Endodermal cell (in vitro differentiated cells): ENCODE measurements at regions not wholly inside any gene's neighbourhood (a gene's known extent, or its start where the extent isn't known, plus 50 kb on each side); places are given as distances from the start of the nearest gene placed in this dataset.

ENCODE experiments used
- DNase-seq: peaks from one replicate; pipeline ENCODE4 v3.0.0-alpha.2; 2017
- H3K27ac ChIP-seq: 2 replicates; pipeline ENCODE4 v1.5.1; 2013; ENCODE audit warnings: mild to moderate bottlenecking, low read depth, low read length, moderate library complexity
- H3K27me3 ChIP-seq: 2 replicates; pipeline ENCODE4 v1.6.1; 2013; ENCODE audit warnings: mild to moderate bottlenecking, low read length, moderate library complexity; ENCODE audit not compliant: insufficient read depth, control insufficient read depth, poor library complexity, severe bottlenecking
- H3K36me3 ChIP-seq: 2 replicates; pipeline ENCODE4 v1.7.0; 2013; ENCODE audit warnings: mild to moderate bottlenecking, low read length, moderate library complexity; ENCODE audit not compliant: control insufficient read depth, insufficient read depth
- H3K4me1 ChIP-seq: one replicate; pipeline ENCODE4 v1.7.0; 2013; ENCODE audit warnings: low read length; ENCODE audit not compliant: control insufficient read depth, insufficient read depth
- H3K4me3 ChIP-seq: 2 replicates; pipeline ENCODE4 v1.5.1; 2013; ENCODE audit warnings: mild to moderate bottlenecking, low read length, moderate library complexity
- H3K9ac ChIP-seq: 2 replicates; pipeline ENCODE4 v1.6.1; 2013; ENCODE audit warnings: mild to moderate bottlenecking, low read length, moderate library complexity; ENCODE audit not compliant: poor library complexity, severe bottlenecking; ENCODE audit errors: extremely low read depth
- H3K9me3 ChIP-seq: 2 replicates; pipeline ENCODE4 v1.6.1; 2013; ENCODE audit warnings: mild to moderate bottlenecking, low read length, moderate library complexity; ENCODE audit not compliant: control insufficient read depth
- H3K27ac Mint-ChIP-seq: 2 replicates; pipeline ENCODE4 v1.8.0; 2020; ENCODE audit warnings: mixed read lengths
- H3K27me3 Mint-ChIP-seq: 2 replicates; pipeline ENCODE4 v1.8.0; 2021; ENCODE audit warnings: mild to moderate bottlenecking, mixed read lengths; ENCODE audit not compliant: insufficient read depth
- H3K36me3 Mint-ChIP-seq: 2 replicates; pipeline ENCODE4 v1.8.0; 2020; ENCODE audit warnings: low read depth, mixed read lengths
- H3K4me1 Mint-ChIP-seq: 2 replicates; pipeline ENCODE4 v1.8.0; 2020; ENCODE audit warnings: mixed read lengths
- H3K4me3 Mint-ChIP-seq: 2 replicates; pipeline ENCODE4 v1.8.0; 2020; ENCODE audit warnings: mild to moderate bottlenecking, moderate library complexity, mixed read lengths
- H3K9me3 Mint-ChIP-seq: 2 replicates; pipeline ENCODE4 v1.8.0; 2020; ENCODE audit warnings: mild to moderate bottlenecking, mixed read lengths
- WGBS, 2 experiments: methylation state at CpG; one replicate each; pipeline versions ENCODE4 v1.1.5 to v1.1.7; 2013; ENCODE audit warnings: missing lambda C conversion rate in 2 of 2, mixed read lengths in 1 of 2; ENCODE audit not compliant: insufficient coverage in 1 of 2, insufficient read length in 1 of 2; 5-methylcytosine and 5-hydroxymethylcytosine counted together
- TF ChIP-seq, protein P1 (sequence below): fragments of 200-600 bp; sonication (generic); conservative IDR thresholded peaks from 2 replicates; pipeline ENCODE4 v1.5.0; 2021; ENCODE audit warnings: antibody characterized with exemption, mild to moderate bottlenecking

DNA sequence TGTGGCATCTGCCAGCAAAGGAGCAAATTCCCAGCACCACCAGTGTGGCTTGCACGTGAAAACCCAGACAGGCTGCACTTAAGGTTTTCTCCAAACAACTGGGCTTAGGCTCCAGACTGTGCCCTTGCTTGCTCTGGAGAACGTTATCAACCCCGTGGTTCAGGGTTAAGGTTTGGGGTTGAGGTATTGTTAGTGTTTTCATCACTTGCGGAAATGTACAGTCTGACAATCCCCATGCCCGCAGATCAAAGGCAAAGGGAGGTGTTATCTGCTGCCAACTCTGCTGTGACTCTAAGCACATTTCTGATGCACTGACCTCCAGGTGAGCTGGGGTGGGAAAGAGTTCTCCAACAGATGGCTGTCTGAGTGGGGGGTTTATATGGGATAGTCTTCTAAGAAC lies 253.5 kb upstream of the NT5C1B start:
- Mint-ChIP-seq H3K27me3 (peaks cover 48% of the 10 kb centered on the region), H3K4me1 (peaks cover 8% of the 10 kb centered on the region), H3K4me3 (no peak overlapping the region), H3K9me3 (no peaks in the 10 kb centered on the region), H3K27ac (no peak overlapping the region), H3K36me3 (no peaks in the 10 kb centered on the region)
- Histone ChIP-seq H3K4me3 (no peak overlapping the region), H3K4me1 (no peaks in the 10 kb centered on the region), H3K9me3 (no peaks in the 10 kb centered on the region), H3K27me3 (peaks cover 24% of the 10 kb centered on the region), H3K36me3 (no peaks in the 10 kb centered on the region), H3K27ac (no peak overlapping the region), H3K9ac (no peak overlapping the region)
- DNase-seq: no peak
- 91 to 97% methylated on average over 5 of the region's 5 CpGs for WGBS, 2 experiments
- TF ChIP-seq, protein P1, sequence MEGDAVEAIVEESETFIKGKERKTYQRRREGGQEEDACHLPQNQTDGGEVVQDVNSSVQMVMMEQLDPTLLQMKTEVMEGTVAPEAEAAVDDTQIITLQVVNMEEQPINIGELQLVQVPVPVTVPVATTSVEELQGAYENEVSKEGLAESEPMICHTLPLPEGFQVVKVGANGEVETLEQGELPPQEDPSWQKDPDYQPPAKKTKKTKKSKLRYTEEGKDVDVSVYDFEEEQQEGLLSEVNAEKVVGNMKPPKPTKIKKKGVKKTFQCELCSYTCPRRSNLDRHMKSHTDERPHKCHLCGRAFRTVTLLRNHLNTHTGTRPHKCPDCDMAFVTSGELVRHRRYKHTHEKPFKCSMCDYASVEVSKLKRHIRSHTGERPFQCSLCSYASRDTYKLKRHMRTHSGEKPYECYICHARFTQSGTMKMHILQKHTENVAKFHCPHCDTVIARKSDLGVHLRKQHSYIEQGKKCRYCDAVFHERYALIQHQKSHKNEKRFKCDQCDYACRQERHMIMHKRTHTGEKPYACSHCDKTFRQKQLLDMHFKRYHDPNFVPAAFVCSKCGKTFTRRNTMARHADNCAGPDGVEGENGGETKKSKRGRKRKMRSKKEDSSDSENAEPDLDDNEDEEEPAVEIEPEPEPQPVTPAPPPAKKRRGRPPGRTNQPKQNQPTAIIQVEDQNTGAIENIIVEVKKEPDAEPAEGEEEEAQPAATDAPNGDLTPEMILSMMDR: no peak

DNA sequence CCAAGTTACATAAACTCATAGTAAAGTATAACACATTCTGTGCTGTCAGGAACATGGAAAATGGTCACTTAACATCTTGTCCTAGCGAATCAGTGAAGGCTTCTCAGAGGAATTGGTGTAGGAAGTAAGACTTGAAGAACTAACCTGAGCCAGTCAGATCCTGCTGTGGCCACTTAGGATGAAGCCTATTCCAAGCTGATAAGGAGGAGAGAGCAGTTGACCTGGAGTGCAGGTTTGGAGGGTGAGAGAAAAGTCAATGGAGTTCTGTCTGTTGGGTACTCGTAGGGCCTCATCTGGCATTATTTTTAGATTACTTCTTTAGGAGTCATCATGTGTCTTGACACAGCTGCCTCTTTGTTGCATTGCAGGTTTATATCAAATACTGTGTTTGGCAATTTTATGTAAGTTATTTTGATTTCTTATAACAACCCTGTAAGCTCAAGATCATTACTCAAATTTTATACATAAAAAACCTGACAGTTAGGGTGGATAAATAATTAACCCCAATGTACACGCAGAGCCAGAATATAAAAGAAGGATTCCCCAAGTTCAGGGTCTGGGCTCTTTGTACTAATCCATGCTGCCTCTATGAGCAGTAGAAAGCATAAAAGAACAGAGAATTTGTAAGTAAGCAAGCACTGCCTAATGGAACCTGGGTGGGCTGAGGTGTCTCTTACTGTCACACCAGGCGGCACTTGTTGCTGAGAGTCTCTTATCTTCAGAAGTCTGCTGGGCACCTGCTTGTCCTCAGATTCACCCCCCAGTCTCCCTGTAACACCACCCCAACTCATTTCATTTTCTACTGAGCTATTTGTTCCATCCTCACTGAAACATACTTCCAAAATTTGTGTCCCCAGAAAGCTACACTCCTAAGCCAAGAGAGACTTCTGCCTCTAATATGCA lies 252.1 kb upstream of the NT5C1B start:
- Histone ChIP-seq H3K9me3 (no peaks in the 10 kb centered on the region), H3K4me1 (peaks cover under 1% of the 10 kb centered on the region), H3K4me3 (no peak overlapping the region), H3K27me3 (peaks cover 19% of the 10 kb centered on the region), H3K27ac (no peak overlapping the region), H3K36me3 (no peaks in the 10 kb centered on the region), H3K9ac (no peak overlapping the region)
- Mint-ChIP-seq H3K4me3 (no peak overlapping the region), H3K36me3 (no peaks in the 10 kb centered on the region), H3K9me3 (no peaks in the 10 kb centered on the region), H3K4me1 (peaks cover 15% of the 10 kb centered on the region), H3K27me3 (peaks cover 54% of the 10 kb centered on the region), H3K27ac (no peak overlapping the region)
- no peak for DNase-seq
- TF ChIP-seq, protein P1: no peak
- 91 to 93% methylated on average over 3 to 4 of the region's 4 CpGs for WGBS, 2 experiments

GRCh38 chr2:18837240-18837639 lies 247.9 kb upstream of the NT5C1B start:
- WGBS, 2 experiments: 94% methylated on average over 1 of the region's 1 CpG; no CpG with 5 or more reads in 1 of the 2 experiments
- H3K4me1 ChIP-seq: peaks cover 11% of the 10 kb centered on the region
- H3K27ac ChIP-seq: no peak overlapping the region
- Mint-ChIP-seq H3K4me1 (peaks cover 28% of the 10 kb centered on the region), H3K36me3 (no peaks in the 10 kb centered on the region), H3K4me3 (no peak overlapping the region), H3K9me3 (no peaks in the 10 kb centered on the region), H3K27ac (no peak overlapping the region), H3K27me3 (peaks cover 72% of the 10 kb centered on the region)
- TF ChIP-seq, protein P1: no peak
- no peaks in the 10 kb centered on the region for H3K9me3 ChIP-seq
- H3K36me3 ChIP-seq: no peaks in the 10 kb centered on the region
- H3K4me3 ChIP-seq: no peak overlapping the region
- DNase-seq: no peak
- H3K9ac ChIP-seq: no peak overlapping the region
- H3K27me3 ChIP-seq: peaks cover 8% of the 10 kb centered on the region
